GM21367 (cell line): ENCODE measurements at regions not wholly inside any gene's neighbourhood (a gene's known extent, or its start where the extent isn't known, plus 50 kb on each side); places are given as distances from the start of the nearest gene placed in this dataset.
A peak's percentile ranks its signal among the peaks of the same experiment; 100 is the strongest.

Experiments used
- ATAC-seq: cut with Tn5 transposase; IDR thresholded peaks from one replicate; pipeline ENCODE4 v1.9.1; 2021; ENCODE audit not compliant: unreplicated experiment

DNA sequence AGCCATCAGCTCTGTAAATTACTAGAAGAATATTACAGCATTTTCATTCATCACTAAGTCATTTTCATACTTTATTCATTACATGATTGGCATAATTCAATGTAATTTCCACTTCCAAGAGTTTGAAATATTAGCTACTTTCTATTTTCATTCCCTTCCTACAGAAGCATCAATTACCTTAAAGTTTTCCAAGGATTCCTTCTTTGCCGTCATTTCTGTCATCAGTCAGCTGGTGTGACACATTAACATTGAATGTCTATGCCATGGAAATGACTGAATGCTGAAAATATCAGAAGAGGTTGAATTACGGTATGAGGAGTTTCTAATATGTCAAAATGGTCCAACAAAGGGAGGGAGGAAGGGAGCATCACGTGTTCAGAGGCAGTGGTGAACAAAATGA, 718.2 kb upstream of the GRM7 start:
- ATAC-seq: no peak

DNA sequence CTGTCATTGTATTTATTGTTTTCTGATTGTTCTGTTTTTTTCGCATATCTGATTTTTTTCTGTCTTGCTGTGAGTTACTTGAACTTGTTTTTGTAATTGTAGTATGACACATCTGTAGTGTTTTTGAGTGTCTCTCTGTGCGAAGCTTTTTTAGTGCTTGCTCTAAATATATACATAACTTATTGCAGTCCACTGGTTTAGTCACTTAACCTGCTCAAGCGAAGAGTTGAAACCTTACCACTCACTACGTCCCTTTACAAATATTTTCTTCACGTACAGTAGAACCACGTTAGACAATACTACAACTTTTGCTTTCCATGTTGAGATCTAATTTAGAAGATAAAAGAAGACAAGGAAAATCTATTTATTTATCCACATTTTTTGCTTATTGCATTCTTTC, 713.0 kb upstream of the GRM7 start:
- ATAC-seq: no peak

DNA sequence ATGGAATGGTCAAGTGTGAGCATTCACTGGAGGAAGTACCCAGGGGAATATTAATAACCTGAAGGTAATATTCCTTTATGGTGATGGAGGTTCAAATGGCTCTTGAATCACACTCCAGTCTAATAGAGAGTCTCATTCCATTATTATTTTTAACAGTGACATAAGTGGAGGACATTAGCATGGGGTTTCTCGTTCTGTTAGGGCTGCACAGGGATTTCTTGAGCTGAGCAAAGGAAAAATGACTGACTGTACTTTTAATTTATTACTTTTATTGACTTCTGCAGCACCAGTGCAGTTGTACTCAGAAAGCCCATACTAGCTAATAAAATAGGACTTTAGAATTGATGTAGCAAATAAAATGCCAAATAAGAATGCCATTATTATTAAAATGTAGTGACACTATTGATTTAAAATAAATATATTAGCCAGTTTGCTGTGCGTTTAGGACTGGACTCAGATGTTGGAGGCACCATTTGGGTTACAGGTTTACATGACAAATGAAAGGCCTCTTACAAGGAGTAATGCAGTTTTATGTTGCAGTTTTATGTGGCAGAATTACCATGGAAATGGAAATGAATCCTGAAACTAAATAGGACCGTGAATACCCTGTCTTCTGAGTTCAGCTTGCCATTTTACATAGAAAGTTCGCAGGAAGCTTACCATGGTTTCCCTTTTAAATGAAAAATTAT, 705.1 kb upstream of the GRM7 start:
- no peak for ATAC-seq

DNA sequence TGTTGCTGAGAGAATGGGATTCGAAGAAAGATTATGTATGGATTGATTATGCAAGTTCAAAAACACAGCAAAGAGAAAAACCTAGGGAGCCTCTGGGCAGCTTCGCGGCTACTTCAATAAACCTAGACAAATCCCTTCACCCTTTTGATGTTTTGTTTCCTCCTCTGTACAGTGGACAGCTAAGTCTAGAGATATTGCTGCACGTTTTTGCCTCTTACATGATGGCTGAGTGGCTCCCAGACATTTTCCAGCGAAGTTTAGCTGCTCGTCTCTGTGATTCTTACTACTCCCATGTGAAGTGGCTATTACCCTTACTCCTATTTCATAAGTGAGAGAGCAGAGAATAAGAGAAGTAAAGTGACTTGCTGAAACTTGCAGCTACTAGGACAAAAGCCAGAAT, 695.0 kb upstream of the GRM7 start:
- no peak for ATAC-seq

DNA sequence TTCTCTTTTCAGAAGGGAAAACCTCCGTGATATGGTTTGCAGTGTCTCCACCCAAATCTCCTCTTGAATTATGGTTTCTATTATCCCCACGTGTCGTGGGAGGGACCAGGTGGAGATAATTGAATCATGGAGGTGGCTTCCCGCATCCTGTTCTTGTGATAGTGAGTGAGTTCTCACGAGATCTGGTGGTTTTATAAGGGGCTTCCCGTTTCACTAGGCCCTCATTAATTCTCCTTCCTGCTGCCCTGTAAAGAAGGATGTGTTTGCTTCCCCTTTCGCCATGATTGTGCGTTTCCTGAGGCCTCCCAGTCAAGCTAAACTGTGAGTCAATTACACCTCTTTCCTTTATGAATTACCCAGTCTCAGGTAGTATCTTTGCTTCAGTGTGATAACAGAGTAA, 692.7 kb upstream of the GRM7 start:
- ATAC-seq: no peak

DNA sequence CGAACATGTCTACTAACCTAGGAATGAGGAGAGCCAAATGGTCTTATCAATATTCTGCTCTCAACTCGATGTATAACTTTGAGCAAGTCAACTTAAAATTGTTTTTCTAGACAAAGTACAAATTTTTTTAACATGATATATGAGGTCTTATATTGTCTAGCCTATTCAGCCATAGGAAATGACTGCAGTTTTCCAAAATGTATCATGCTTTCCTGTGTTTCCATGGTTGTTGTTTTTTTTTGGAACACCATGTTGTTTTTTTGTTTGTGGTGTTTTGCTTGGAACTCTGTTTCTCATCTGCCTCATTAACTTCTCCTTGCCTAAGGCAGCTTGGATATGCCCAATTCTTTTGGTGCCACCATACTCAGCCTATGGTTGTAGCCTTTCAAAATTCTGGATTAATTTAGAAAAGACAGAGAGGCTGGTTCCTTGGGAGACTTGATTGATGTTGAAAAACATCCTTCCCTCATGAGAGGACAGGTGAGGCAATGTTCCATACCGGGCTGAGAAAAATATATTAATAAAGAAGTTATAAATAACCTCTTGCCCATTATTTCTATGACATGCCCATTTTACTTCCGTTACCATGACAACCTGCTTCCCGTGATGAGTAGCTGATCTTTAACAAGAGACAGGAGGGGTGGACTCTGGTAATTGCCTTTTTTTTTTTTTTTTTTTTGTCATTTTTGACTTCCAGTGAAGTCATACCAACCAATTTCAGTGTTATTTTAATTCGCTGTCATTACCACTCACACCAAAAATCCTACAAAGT, 687.9 kb upstream of the GRM7 start:
- no peak for ATAC-seq

DNA sequence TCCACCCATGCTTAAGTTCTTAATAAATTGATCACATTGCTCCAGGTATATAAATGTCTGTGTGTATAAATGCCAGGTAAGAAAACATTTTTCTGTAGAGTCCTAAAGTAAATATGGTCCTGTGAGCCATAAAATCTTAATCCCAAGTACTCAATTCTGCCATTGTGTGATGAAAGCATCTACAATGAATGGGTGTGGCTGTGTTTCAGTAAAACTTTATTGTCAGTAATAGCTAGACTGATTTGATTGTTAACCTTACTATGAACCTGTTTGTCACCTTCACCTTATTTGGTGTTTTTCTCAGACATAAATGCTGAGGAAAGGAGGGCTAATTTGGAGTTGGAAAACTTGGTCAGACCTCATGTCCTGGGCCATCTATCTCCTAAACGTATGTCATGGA, 683.5 kb upstream of the GRM7 start:
- ATAC-seq: no peak

DNA sequence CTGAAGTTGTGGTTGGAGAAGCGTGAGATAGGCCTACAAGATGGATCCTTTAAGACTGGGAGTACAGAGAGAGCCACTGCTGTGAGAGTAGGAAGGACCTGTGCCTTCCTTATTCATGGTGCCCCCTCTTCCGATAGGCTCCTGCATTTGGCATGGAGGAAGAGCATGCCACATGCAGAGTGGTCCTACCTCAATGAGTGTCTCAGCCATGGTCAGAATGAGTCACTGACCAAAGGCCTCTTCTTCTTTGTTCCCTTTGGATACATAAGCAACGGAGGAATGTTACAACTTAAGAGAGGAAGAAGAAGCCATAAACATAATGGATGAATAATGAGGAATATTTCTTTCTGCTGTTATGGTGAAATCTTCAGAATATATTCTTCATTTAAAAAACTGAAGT, 681.2 kb upstream of the GRM7 start:
- no peak for ATAC-seq

DNA sequence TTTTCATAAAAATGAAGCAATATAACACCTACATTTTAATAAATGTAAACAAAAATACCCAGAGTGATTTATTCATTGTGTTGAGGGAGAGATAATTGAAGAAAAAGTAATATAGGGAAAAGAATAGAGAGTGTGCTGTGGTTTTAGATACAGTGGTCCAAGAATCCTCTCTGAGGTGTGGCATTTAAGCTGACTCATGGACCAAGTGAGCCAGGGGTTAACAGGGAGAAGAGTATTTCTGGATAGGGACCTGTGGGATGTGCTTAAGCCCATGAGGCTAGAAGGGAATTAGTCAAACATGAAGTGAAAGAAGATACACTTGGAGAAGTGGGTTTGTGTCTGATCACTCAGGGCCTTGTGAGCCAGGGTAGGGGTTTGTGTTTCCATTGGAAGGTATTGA, 680.7 kb upstream of the GRM7 start:
- no peak for ATAC-seq

DNA sequence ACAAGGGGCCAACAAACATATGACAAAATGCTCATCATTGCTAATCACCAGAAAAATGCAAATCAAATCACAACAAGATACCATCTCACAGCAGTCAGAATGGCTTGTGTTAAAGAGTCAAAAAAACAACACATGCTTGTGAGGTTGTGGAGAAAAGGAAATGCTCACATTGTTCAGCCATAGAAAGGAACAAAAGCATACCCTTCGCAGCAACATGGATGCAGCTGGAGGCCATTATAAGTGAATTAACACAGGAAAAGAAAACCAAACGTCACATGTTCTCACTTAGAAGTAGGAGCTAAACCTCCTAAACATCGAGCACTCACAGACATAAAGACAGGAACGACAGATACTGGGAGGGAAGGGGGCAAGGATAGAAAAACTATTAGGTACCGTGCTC, 678.4 kb upstream of the GRM7 start:
- ATAC-seq: no peak

DNA sequence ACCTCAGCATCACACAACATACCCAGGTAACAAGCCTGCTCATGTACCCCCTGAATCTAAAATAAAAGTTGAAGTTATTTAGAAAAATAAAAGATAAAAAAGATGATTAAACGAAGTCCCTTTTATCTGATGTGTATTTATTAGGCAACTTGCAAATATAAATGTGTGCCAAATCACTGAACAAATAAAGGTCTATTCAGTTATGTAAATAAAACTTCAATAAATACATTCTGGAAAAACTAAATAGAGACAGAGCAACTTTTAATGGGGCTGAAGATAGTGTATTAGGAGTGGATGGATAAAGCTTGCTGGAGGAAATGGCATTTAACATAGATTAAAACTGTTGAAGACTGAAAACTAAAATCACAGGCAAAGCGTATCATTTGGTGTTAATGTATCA, 678.0 kb upstream of the GRM7 start:
- no peak for ATAC-seq

DNA sequence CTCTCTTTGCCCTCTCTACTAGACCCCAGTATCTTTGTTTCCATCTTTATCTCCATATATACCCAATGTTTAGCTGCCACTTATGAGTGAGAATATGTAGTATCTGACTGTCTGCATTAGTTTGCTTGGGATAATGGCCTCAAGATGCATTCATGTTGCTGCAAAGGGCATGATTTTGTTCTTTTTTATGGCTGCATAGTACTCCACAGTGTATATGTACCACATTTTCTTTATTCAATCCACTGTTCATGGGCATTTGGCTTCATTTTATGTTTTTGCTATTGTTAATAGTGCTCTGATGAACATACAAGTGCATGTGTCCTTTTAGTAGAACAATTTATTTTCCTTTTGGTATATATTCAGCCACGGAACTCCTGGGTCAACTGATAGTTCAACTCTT, 671.5 kb upstream of the GRM7 start:
- ATAC-seq: no peak

DNA sequence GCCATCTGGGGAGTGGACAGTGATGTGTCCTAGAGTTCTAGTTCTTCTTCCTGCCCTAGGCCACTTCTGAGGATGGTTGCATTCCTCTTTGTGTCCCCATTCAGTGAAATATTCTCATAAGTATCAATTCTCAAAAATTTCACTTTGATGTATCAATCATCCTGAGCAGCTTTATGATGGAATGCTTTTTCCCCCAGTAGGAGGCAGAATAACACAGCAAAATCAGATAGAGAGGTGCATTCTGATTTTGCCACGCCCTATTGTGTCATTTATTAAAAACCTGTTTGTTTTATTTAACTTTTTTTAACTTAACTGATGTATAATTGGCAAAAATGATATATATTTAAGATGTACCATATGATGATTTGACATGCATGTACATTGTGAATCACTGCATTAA, 656.0 kb upstream of the GRM7 start:
- no peak for ATAC-seq

DNA sequence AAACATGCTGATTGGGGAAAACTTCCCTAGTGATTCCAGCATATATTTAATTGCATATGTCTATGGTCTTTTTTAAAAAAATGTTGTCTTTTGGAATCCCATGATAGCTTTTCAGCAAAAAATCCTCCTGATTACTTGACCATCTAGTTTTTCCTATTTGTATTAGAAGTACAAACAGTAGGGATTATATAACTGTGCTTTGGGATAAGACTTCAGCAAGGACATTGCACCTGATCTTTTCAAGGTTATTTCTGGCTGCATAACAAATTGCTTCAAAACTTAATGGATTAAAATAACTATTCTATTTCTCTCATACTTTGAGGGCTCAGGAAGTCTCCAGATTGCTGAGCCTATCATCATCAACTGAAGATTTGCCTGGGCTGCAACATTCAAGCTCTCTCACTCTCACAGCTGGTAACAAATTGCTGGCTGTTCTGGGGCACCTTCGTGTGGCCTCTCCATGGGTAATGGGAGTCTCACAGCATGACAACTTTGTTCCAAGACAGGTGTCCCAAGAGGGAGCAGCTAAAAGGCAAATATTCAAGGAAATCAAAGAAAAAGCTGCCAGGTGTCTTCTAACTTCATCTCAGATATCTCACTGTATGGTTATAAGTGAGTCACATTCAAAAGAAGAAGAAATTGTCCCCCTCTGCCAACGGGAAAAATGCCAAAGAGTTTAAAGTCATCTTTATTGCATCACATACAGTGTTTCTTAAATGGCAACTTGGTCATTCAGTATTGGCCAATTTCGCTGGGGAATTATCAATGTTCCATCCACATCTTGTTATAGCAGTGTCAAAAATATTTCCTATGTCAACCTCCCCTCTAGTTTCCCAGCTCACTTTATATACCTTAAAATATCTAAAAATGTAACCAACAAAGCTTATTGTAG, 644.5 kb upstream of the GRM7 start:
- ATAC-seq: no peak

DNA sequence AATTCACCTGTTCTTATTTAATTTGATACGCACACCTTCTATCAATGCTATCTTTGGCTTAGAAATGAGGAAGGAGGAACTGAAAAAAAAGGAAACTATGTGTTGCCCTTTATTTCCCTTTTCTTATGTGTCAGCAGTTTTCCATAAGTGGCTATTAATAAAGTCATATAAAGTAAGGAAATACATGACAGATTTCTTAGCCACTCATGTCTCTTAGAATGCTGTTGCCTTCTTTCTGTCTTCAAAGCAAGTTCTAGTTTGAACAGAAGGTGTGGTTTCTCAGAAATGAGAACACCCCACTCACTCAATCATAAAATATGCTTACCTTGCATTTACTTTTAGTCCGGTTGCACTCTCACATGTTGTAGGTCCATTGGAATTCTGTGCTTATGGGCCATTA, 640.5 kb upstream of the GRM7 start:
- ATAC-seq: no peak

DNA sequence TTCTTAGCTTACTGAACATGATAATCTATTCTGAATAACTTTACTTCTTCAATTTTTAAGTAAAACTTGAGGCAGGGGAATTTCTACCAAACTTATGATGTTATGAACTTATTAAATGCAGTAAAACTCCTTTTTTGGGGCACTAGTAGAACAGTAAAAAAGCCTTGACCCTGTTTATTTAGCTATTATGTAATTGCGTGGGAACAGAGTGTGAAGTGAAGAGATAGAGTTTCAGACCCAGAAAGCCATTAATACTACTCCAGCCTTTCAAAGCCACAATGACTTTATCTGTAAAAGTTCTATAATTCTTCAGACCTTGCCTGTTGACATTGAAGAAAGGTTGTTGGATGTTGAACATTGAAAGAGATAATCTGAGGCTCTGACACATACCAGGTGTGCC, 638.8 kb upstream of the GRM7 start:
- no peak for ATAC-seq

DNA sequence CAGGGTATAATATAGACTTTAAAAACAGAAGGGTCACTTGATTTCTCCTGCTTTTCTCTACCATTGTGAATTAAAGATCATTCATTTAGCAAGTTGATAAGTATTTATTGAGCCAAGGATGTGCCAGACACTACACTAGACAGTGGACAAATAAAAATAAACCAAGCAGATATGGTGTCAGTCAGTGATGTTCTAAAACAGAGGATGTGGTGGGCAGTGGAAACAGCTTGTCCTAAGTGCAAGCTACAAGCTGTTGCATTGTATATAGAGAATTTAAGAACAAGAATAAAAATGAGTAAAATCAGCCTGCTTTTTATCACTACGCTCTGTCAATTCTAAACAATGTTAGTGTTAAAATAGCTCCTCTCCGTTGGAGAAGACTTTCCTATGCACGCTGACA, 637.3 kb upstream of the GRM7 start:
- ATAC-seq: no peak

DNA sequence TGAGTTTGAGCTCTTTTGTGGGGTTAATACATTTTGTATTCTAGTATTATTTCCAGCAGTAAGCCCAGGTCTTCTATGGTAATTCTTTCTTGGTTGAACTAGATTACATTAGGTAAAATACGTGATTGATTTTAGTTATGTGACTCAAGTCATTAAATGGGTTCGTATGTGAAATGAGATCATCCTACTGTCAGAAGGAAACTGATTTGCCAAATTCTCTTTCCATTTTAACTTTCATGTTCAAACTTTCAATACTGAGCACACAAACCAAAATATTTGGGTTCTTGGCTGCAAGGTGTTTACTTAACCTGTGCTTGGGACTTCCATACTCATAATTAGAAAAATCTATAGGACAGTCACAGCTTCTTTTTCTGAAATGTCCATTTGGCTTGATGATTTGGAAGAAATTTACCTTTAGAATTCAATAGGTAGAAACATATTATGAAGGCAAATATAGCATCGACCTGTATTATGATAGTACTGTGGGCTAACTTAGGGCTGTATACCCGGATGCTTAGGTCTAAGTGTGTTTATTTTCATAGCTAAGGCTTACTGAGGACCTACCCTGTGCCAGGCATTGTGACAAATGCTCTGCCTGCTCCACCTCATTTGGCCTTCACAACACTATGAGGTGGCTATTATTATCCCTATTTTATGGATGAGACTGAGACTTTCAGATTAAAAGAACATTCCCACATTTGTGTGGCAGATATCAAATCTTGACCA, 631.8 kb upstream of the GRM7 start:
- ATAC-seq: no peak

DNA sequence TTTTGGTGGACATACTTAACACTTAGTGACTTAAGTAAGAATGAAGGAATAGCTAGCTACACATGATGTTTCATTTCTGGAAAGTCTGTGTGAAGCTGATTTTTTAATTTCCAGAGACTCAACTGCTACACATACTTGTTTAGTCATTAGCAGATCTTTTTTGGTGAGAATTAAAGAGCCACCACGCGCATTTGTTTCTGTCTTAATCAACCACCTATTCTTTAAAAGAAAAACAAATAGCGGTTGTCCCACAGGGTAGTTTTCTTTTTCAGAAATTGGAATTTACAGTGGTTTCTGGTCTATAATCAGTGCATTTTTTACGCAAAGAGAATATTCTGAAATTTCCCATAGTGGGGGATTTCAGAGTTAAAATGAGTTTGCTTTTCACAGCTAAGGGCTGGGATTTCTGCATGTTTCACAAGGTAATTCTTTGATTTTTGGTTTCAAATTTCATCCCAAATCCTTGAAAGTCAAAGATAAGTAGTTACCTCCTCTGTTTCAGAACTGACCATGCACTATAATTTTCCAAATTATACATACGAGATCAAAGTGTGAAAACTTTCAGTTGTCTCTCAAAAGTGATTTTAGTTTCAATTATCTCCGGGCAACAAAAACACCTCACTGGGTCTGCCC, 631.0 kb upstream of the GRM7 start:
- ATAC-seq: peak; percentile 37

DNA sequence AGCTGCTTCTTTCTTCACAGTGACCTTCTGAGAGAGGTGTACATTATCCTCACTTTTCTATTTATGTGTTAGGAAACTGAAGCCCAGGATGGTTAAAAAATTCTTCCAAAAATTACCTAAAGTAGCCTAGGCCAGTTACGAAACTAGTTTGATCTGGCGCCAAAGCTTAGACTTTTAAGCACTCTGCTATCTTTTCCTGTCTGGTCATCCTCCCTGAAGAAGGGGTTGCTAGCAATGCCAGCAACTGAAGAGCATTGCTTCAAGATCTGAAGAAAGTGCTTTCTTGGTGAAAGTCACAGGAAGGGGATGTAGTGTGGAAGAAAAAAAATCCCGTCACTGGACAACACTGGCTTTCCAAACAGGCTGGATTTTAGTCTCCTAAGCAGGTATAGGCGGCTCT, 618.8 kb upstream of the GRM7 start:
- ATAC-seq: no peak

DNA sequence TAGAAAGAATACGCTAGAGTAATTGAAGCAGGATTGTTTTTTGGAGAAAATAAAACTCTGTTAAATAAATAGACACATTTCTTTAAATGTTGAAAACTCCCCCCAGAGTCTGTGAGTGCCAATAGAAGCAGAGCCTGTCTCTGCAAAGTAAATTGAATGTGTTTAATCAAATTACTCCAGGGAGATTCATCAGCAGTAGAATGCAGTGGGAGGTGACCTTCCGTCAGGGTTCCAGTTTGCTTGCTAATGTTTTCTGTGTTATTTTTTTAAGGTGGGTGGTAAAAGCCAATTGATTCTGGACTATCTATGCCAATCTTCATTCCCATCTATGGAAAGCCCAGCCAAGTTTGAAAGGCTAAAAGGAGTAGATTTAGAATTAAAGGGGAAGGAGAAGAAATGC, 612.4 kb upstream of the GRM7 start:
- ATAC-seq: no peak
